ENCODE measurements at regions not wholly inside any gene's neighbourhood (a gene's known extent, or its start where the extent isn't known, plus 50 kb on each side); places are given as distances from the start of the nearest gene placed in this dataset.

GRCh38 chr10:2950546-2950945, 116.8 kb upstream of the PFKP start:
- DNase-seq (ENCODE audit: low read depth): no peak

- peak; percentile 86 for DNase-seq (ENCODE audit: low read depth)
These were observed 117.4 kb upstream of the PFKP start for GRCh38 chr10:2949948-2950354.

GRCh38 chr10:2949221-2949947, 118.0 kb upstream of the PFKP start:
- DNase-seq (ENCODE audit: low read depth): no peak

- no peak for DNase-seq (ENCODE audit: low read depth)
These were observed 119.1 kb upstream of the PFKP start for GRCh38 chr10:2948127-2948854.

GRCh38 chr10:2944788-2945187, 122.6 kb upstream of the PFKP start:
- DNase-seq (ENCODE audit: low read depth): no peak

- no peak for DNase-seq (ENCODE audit: low read depth)
These were observed 123.3 kb upstream of the PFKP start for GRCh38 chr10:2943932-2944614.

GRCh38 chr10:2942938-2943337, 124.4 kb upstream of the PFKP start:
- no peak for DNase-seq (ENCODE audit: low read depth)

GRCh38 chr10:2938869-2939268, 128.5 kb upstream of the PFKP start:
- DNase-seq (ENCODE audit: low read depth): no peak

- no peak for DNase-seq (ENCODE audit: low read depth)
These were observed 130.5 kb upstream of the PFKP start for GRCh38 chr10:2936816-2937215.

GRCh38 chr10:2935647-2936386, 131.5 kb upstream of the PFKP start:
- DNase-seq (ENCODE audit: low read depth): no peak

GRCh38 chr10:2933924-2934323, 133.4 kb upstream of the PFKP start:
- DNase-seq (ENCODE audit: low read depth): no peak

- DNase-seq (ENCODE audit: low read depth): no peak
These were observed 133.8 kb upstream of the PFKP start for GRCh38 chr10:2933519-2933918.

- no peak for DNase-seq (ENCODE audit: low read depth)
These were observed 134.3 kb upstream of the PFKP start for GRCh38 chr10:2933071-2933470.

- DNase-seq (ENCODE audit: low read depth): no peak
These were observed 137.7 kb upstream of the PFKP start for GRCh38 chr10:2929480-2930258.

GRCh38 chr10:2927958-2928840, 139.1 kb upstream of the PFKP start:
- DNase-seq (ENCODE audit: low read depth): peak; percentile 71

- DNase-seq (ENCODE audit: low read depth): no peak
These were observed 140.3 kb upstream of the PFKP start for GRCh38 chr10:2926918-2927660.

- peak; percentile 90 for DNase-seq (ENCODE audit: low read depth)
These were observed 141.7 kb upstream of the PFKP start for GRCh38 chr10:2925631-2926030.

- no peak for DNase-seq (ENCODE audit: low read depth)
These were observed 142.9 kb upstream of the PFKP start for GRCh38 chr10:2924431-2924830.

- DNase-seq (ENCODE audit: low read depth): peak; percentile 77
These were observed 145.2 kb upstream of the PFKP start for GRCh38 chr10:2921956-2922680.
